GM18511 (cell line): ENCODE measurements at regions not wholly inside any gene's neighbourhood (a gene's known extent, or its start where the extent isn't known, plus 50 kb on each side); places are given as distances from the start of the nearest gene placed in this dataset.

Experiments used
- ATAC-seq: cut with Tn5 transposase; IDR thresholded peaks from one replicate; pipeline ENCODE4 v1.9.1; 2021; ENCODE audit warnings: mild to moderate bottlenecking, moderate library complexity; ENCODE audit not compliant: unreplicated experiment

DNA sequence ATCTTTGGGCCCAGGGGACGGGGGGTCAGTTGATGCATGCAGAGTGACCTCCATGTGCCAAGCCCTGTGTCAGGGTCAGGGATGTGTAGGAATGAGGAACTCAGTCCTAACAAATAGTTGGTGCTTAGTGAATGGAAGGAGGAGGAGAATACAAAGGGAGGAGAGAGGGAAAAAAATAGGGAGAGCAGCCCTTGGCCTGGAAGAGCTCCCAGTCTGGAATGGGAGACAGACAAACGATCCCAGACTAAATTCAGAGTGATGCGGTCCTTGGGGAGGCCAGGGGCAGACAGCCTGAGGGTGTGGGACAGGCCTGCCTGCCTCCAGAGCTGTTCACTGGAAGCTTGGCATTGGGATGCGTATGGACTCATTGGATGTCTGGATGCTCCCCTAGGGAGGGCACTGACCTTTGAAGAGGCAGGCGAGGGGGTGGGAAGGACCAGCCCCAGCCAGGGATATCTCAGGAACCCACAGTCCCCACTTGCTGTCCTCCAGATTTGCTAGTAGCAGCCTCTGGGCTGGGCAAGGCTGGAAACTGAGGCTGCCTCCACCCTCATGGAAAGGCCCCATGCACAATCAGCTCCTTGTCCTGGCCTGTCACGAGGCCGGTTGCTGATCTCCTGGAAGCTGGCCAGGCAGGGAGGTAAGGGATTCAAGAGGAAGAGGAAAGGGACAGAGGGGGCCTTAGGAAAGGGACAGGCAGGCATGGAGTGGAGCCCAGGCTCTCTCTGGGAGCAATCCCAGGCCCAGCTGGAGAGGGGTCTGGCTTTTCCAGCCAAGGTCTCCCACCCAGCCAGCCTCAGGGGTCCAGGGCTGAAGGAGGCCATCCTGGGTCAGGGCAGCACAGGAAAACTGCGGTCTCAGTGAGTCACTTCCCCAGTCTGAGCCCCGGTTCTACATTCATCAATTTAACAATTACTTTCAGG is 69.0 kb upstream of the GGTA1 start:
- ATAC-seq: no peak

DNA sequence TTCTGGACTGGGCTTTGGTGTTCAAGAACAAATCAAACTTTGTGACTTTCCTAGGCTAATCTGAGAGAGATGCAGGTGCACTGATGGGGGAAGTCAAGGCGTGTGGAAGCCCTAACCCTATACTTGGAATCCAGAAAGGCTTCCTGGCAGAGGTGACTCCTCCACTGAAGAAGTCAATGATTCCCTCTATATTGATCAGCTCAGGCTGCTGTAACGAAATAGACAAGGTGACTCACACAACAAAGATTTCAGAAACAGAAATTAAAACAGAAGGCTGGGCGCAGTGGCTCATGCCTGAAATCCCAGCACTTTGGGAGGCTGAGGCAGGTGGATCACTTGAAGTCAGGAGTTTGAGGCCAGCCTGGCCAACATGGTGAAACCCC is 69.6 kb upstream of the GGTA1 start:
- ATAC-seq: no peak

DNA sequence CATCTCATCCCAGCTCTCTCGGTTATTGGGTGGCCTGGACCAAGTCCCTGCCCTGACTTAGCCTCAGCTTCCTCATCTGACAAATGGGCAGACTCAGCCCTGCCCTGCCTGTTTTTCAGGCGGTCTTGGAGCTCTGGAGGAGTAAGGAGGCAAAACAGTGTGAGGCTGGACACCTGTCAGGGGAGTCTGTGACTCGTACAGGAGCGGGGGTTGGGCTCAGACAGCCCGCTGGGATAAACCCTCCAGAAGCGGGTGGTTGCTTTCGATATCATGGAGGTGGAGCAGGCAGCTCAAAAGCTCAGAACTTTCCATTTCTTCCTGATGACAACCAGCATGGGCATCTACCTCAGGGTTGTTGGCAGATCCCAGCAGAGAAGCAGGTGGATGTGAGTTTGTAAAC is 72.9 kb upstream of the GGTA1 start:
- no peak for ATAC-seq

DNA sequence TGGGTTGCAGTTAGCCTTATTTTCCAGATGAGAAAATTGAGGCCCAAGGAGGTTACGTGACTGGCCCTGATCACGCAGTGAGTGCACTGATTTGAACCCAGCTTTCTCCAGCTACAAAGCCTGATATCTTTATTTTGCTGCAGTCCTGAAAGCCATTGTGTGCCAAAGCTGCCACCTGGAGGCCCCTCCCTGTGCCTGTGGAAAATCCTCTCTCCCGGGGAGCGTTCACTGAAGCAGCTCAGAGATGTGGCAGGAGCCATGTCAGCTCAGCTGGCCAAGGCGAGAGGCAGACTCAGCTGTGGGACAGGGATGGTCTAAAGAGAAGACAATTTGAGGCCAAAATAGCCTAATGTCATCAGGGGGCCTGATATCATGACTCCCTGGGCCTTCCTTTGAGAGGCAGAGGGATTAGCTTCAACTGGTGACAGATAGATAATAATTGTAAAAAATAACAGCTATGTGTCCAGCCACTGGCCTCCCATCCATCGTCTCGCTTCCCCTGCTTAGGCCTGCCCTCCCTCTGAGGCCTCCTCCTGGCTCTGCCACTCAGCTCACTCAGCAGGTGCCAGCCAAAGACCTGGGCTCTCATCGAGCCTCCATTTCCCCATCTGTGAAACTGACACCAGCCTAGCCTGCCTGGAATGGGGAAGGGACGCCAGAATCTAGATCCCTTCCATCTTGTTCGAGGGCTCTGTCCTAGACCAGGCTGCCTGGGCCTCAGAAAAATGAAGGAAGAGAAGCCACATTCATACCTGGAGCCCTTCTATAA is 74.3 kb upstream of the GGTA1 start:
- no peak for ATAC-seq

DNA sequence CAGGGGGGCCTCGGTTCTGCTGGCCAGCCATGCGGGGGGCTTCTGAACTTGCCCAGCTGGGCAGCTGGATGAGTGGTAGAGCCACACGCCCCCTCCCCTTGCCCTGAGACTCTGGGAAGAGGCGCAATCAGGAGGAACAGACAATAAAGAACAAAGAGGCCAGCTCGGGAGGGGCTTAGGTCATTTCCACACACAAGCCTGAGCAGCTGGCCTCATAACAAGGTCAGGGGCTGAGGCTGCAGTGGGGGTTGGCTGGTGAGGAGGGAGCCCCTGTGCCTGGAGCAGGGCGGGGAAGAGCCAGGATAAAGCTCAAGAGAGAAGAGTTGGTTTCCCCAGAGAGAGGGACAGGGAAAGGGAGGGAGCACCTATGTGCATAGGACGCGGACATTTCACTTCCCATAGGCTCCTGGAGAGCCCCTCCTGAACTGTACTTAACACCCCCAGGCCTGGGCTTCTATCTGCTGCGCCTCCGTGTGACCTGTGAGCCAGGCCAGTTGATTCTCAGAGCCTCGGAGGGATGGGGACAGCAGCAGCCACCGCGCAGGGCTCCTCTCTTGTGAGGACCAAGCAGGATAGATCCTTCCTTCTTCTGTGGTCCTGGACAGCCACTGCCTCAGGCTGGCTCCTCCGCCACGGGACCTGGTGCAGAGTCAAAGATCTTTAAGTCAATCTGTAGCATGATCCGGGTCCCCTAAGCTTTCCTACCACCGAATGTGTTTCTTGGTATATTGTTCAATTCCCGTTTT is 75.3 kb upstream of the GGTA1 start:
- ATAC-seq: no peak

DNA sequence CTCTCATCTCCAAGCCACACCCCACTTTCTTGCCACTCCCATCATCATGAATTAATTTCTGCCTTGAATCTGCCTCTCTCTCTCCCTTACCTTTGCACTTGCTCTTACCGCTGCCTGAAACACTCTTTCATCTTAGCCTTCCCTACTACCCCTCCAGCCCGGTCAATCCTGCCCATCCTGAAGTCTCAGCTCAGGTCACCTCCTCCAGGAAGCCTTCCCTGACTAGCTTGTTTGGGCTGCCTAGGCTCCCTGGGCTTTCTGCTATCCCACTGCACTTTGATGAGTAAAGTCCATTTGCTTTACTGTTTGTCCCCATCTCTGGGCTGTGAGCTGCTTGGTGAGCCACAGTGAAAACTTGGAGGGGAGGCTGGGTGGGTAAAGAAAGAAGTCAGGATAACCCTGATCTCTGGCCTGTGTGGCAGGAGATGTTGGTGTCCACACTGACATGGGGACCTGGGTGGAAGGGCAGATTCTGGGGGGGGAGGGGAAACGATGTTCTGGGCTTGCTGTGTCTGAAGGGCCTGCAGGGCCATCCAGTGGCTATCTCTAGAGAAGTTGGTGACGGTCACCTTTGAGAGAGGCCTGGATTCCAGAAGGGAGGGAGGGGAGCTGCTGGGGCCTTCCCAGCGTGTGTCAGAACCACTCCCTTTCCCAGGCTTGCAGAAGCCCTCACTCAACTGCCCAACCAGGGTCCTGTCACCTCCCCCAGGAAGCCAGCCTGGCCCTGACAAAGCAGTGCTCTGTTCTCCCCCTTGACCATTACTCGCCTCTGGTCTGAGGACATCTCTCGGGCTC is 75.0 kb upstream of the DAB2IP start:
- ATAC-seq: no peak

DNA sequence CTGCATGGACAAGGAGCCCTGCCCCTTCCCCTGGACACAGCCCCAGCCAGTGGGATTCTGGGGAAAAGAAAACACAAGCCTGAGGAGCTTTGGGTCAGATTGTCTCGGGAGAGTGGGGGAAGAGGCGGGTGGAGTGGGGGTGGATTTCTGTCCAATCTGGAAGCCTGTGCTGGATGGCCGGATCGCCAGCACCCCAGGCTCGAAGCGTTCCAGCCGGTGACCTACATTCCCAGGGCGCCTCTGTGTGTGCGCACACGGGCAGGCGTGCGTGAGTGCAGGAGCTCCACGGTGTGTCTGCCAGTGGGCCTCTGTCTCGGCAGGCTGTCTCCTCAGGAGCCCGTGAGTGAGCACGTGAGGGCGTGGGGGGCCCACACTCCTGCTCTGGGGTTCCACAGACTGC is 74.3 kb upstream of the DAB2IP start:
- ATAC-seq: no peak

DNA sequence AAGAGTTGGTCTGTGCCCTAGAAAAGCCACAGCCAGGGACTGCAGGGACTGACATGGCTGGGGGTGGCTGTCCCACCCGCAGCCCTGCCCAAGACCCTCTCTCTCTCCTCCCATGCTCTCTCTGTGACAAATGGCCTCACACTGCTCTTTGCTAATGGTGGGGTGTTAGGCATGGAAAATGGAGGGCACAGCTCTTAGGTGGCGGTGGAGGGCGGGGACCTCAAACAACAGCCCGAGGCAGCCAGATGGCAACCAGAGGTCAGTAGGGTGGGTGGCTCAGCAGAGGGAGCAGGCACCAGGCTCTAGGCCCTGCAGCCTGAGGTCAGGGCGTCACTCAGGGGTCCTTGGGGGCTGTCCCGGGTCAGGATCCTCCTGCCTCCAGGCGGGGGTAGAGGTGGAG is 73.9 kb upstream of the DAB2IP start:
- ATAC-seq: no peak

DNA sequence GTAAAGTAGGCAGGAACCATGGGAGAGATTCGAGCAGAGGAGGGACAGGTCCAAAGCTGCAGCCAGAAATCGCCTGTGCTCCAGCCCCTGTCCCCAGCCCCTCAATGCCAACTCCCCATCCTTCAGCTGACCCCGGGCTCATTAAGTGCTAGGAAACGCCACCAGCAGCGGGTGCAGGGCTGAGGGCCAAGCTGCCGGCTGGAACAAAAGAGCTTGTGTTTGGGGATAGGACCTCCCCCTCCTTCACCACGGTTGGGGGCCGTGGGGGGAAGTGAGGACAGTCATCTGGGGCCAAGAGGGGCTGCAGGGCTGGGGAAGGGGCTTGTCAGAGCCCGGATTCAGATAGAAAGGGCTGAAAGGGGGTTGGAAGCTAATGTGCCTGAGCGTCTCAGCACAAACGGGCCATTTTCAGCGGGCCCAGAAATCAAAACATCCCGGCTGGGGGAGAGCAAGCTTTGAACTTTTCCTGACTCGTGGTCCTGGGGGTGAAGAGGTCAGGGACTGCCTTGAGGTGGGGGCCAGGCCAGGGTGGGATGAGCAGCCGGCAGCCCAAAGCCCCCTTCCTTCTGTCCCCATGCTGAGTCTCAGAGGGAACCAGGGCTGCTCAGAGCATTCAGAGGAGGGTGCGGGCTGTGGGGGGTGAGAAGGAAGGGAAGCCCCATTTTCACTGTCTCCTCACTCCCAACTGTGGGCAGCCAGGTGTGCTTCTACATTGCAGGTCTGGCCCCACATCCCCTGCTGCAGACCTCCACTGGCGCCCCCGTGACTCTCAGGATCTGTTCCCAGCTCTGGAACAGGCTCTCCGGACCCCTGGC is 69.4 kb upstream of the DAB2IP start:
- ATAC-seq: no peak

DNA sequence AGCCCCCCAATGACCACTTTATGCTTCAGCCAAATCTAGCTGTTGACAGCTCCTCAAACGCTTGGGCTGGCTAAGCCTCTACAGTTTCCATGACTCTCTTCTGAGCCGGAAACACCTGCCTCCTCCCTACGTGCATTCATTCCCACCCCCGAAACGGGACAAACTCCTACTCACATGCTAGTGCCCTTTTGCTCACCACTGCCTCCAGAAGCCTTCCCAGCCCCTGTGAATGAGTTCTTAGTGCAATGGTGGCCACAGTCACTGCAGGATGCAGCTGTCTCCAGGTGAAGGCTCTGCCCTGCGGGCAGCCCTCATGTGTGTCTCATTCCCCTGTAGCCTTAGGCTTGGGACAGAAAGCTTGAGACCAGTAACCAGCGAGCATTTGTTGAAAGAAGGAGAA is 68.8 kb upstream of the DAB2IP start:
- no peak for ATAC-seq

DNA sequence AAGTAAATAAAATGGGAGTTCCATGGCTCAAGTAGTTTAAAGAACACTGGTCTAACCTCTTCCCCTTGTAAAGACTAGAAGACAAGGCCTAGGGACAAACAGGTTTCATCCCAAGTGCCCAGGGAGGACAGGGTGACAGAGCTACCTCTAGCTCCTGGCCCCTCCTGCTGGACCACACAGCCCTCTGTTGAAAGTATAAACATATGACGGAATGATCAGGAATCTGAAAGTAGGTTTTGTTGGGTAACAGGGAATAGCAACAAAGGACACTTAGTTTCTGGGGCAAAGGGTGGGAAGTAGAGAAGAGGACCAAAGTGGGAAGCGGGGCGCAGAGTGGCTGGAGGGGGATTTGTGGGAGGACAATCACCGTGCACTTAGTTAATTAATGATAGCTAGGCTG is 67.0 kb upstream of the DAB2IP start:
- ATAC-seq: no peak

DNA sequence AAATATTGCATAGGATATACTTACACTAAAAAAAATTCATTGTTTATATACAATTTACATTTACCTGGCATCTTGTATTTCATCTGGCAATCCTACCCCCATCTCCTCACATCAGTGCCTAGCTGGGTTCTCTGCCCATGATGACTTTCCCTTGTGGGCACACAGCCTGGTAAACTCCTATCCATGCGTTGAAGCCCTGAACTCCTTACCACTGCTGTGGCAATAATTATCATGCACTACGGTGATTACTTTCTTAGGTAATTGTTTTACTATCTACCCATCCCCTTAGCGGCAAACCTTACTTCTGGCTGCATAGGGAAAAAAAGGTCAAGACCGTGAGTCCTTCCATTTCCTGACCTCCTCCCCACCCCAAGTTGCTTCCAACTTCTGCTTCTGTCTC is 63.6 kb upstream of the DAB2IP start:
- no peak for ATAC-seq

DNA sequence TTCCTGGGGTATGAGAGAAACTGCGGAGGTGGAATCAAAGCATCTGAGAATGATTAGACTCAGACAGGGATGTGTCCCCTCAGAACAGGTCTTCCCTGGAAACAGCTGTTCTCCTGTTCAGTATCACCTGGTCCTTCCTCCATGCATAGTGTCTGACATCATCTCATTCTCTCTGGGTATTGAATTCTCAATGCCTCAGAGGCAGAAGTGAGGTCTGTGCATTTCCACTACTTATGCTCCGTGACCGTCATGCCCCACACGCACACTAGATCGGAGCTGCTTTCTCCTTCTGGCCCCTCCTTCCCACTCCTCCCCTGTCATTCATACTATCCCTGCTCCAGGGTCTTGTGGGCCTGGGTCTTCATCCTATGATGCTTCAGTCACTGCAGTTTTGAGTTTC is 61.4 kb upstream of the DAB2IP start:
- ATAC-seq: no peak

DNA sequence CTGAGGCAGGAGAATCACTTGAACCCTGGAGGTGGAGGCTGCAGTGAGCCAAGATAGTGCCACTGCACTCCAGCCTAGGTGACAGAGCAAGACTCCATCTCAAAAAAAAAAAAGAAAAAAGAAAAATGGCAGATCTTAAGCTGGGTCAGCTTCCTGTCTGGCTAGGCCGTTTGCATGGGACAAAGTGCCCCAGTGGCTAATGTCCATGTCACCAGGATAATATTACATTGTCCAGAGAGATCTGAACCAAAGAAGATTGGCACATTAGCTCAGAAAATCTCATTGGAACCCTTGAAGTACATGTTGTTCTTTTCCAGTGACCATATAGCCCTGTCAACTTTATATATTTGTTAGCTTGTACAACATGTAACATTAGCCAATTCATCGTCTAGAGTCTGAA is 59.2 kb upstream of the DAB2IP start:
- ATAC-seq: no peak

DNA sequence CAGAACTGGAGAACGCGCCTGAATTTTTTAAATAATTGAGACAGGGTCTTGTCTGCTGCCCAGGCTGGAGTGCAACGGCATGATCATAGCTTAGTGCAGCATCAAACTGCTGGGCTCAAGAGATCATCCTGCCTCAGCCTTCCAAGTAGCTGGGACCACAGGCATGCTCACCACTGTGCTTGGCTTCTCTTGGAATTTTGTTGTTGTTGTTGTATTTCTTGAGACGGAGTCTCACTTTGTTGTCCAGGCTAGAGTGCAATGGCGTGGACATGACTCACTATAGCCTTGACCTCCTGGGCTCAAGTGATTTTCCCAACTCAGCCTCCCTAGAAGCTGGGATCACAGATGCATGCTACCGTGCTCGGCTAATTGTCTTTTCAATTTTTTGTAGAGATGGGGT is 58.4 kb upstream of the DAB2IP start:
- no peak for ATAC-seq

DNA sequence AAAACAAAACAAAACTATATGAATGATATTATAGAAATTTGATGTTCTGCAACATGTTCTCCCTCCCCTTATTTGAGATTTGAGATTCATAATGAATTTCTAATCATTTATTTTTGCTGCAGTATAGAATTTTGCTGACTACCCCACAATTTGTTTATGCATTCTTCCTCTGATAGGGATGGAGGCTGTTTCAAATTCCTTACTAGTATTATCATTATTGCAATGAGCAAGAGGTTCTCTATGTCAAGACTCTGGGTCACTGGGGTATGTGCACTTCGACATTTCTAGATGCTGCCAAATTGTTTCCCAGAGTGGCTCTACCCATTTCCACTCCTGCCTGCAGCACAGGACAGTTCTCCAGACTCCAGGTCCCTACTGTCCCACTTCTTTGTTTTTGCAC is 54.9 kb upstream of the DAB2IP start:
- ATAC-seq: no peak

DNA sequence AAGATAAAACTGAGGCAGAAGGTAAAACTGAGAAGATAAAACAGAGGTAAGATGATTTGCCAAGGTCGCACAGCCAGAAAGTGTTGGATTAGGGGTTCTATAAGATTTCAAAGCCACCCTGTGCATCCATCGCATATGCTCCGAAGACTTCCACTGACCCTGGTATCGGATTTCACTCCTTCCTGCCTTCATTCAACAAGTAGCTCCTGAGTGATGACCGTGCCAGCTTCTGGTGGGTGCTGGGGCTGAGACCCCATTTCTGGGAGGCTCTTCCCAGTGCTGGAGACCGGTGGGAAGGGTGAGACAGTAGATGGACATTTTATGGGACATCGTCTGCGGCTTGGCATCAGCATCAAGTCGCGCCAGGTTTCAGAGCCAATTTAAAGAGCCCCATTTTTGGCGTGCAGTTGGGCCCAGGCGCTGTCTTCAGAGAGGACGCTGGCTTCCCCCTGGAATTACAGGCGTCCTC is 53.7 kb upstream of the DAB2IP start:
- ATAC-seq: no peak

DNA sequence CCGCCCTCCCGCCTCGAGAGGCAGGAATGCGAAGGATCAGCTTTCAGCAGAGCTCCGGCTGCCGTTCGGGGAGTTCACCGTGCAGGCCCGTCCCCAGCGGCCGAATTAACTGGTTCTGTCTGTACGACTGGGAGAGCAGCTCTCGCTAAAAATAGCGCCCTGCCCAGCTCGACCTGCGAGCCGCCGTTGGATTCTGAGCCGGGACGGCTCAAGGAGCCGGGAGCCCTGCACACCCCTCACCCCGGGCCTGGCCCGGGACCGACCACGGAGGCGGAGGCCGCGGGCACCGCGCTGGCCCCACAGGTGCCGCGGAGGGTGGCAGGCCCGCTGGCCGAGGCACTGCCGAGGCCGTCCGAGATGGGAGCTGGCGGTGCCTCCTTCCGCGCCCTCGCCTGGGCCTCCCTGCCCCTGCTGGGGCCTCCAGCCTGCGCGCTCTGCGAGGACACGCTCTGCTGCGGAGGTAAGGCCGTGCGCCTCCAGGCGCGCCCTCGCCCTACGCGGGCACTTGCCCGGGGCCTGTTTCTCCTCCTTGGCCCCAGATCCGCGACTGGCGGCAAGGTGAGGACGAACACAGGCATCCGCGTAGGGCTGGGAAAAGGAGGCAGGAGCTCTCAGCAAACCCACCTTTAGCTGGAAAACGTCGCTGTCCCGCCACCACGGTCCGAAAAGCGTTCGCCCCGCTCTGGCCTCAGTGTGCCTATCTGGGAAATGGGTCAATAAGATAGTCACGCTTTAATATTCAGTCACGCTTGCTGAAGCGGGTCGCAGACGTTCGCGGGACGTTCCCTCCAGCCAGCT is 53.1 kb upstream of the DAB2IP start:
- ATAC-seq: no peak
